OCI-LY7 (cell line): ENCODE measurements at regions not wholly inside any gene's neighbourhood (a gene's known extent, or its start where the extent isn't known, plus 50 kb on each side); places are given as distances from the start of the nearest gene placed in this dataset.

Experiments used
- CTCF ChIP-seq: fragments of 200-600 bp; sonication (generic); conservative IDR thresholded peaks from 2 replicates; pipeline ENCODE4 v1.5.1; 2014; ENCODE audit warnings: mild to moderate bottlenecking, antibody characterized with exemption, low read length, moderate library complexity, mixed read lengths
- EZH2phosphoT487 ChIP-seq: fragments of 200-600 bp; sonication (generic); IDR thresholded peaks from 2 replicates; pipeline ENCODE4 v1.6.1; 2018; ENCODE audit warnings: low read depth, borderline replicate concordance, mild to moderate bottlenecking, mixed run types, antibody characterized with exemption, low read length, moderate library complexity, mixed read lengths

GRCh38 chr11:64447831-64448598 is 89.1 kb downstream of the RPS6KA4 start:
- TF ChIP-seq CTCF (no peak), EZH2phosphoT487 (no peak)
